ENCODE measurements at regions not wholly inside any gene's neighbourhood (a gene's known extent, or its start where the extent isn't known, plus 50 kb on each side); places are given as distances from the start of the nearest gene placed in this dataset.

DNA sequence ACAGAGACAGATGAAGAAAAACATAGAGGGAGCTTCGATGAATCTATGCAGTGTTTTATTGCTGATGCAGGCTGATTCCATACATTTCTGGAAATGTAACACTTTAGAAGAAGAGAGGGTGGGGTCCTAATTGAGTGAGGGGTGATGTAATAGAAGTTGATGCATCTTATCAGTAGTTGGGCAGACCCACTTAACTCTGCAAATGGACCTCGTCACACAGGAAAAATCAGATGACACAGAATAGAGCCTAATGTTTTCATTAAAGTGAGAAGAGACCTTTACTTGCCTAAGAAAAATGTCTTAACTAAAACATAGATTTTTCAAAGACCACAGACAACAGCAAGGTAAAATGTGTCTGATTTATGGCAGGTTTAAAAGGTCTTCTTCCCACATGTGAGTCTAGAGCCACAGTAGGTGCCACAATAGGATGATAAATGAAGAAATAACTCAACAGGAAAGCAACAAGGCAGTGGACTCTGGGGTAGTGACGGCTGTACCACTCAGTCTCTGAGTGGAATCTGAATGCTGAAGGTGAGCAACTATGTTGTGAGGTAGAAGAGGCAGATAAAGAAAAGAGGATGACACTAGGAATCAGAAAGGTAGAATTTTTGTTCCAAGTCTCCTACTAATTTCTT, 414.7 kb upstream of the PIK3C3 start:
- ATAC-seq: no peak
- CTCF ChIA-PET: no interaction called here
- BruUV-seq (replicated peaks): no TSS peak
- TF ChIP-seq, protein P1, sequence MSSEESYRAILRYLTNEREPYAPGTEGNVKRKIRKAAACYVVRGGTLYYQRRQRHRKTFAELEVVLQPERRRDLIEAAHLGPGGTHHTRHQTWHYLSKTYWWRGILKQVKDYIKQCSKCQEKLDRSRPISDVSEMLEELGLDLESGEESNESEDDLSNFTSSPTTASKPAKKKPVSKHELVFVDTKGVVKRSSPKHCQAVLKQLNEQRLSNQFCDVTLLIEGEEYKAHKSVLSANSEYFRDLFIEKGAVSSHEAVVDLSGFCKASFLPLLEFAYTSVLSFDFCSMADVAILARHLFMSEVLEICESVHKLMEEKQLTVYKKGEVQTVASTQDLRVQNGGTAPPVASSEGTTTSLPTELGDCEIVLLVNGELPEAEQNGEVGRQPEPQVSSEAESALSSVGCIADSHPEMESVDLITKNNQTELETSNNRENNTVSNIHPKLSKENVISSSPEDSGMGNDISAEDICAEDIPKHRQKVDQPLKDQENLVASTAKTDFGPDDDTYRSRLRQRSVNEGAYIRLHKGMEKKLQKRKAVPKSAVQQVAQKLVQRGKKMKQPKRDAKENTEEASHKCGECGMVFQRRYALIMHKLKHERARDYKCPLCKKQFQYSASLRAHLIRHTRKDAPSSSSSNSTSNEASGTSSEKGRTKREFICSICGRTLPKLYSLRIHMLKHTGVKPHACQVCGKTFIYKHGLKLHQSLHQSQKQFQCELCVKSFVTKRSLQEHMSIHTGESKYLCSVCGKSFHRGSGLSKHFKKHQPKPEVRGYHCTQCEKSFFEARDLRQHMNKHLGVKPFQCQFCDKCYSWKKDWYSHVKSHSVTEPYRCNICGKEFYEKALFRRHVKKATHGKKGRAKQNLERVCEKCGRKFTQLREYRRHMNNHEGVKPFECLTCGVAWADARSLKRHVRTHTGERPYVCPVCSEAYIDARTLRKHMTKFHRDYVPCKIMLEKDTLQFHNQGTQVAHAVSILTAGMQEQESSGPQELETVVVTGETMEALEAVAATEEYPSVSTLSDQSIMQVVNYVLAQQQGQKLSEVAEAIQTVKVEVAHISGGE (CRISPR knock-in tag; IDR thresholded peaks at IDR 0.05): no peak
- TF ChIP-seq, protein P2, sequence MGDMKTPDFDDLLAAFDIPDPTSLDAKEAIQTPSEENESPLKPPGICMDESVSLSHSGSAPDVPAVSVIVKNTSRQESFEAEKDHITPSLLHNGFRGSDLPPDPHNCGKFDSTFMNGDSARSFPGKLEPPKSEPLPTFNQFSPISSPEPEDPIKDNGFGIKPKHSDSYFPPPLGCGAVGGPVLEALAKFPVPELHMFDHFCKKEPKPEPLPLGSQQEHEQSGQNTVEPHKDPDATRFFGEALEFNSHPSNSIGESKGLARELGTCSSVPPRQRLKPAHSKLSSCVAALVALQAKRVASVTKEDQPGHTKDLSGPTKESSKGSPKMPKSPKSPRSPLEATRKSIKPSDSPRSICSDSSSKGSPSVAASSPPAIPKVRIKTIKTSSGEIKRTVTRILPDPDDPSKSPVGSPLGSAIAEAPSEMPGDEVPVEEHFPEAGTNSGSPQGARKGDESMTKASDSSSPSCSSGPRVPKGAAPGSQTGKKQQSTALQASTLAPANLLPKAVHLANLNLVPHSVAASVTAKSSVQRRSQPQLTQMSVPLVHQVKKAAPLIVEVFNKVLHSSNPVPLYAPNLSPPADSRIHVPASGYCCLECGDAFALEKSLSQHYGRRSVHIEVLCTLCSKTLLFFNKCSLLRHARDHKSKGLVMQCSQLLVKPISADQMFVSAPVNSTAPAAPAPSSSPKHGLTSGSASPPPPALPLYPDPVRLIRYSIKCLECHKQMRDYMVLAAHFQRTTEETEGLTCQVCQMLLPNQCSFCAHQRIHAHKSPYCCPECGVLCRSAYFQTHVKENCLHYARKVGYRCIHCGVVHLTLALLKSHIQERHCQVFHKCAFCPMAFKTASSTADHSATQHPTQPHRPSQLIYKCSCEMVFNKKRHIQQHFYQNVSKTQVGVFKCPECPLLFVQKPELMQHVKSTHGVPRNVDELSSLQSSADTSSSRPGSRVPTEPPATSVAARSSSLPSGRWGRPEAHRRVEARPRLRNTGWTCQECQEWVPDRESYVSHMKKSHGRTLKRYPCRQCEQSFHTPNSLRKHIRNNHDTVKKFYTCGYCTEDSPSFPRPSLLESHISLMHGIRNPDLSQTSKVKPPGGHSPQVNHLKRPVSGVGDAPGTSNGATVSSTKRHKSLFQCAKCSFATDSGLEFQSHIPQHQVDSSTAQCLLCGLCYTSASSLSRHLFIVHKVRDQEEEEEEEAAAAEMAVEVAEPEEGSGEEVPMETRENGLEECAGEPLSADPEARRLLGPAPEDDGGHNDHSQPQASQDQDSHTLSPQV (IDR thresholded peaks at IDR 0.05): no peak
- TF ChIP-seq ATF7 (IDR thresholded peaks at IDR 0.05; ENCODE audit: low read depth) (no peak), FOS (IDR thresholded peaks at IDR 0.05; ENCODE audit: borderline replicate concordance, extremely low read depth, insufficient read length) (no peak), RUNX3 (IDR thresholded peaks at IDR 0.05; ENCODE audit: low read length) (no peak), TARDBP (IDR thresholded peaks at IDR 0.05; ENCODE audit: borderline replicate concordance) (no peak), NFXL1 (IDR thresholded peaks at IDR 0.05; ENCODE audit: borderline replicate concordance) (no peak), ZNF217 (IDR thresholded peaks at IDR 0.05) (no peak), SRF (IDR thresholded peaks at IDR 0.05; ENCODE audit: low read depth in 2 of 2, low read length in 2 of 2) (no peak), ZSCAN29 (IDR thresholded peaks at IDR 0.05) (no peak), ZNF274 (IDR thresholded peaks at IDR 0.05; ENCODE audit: insufficient read depth, insufficient read length) (no peak), ZNF622 (IDR thresholded peaks at IDR 0.05) (no peak), SMAD1 (IDR thresholded peaks at IDR 0.05; ENCODE audit: low read depth, partially characterized antibody) (no peak)
- TF ChIP-seq, protein P3, sequence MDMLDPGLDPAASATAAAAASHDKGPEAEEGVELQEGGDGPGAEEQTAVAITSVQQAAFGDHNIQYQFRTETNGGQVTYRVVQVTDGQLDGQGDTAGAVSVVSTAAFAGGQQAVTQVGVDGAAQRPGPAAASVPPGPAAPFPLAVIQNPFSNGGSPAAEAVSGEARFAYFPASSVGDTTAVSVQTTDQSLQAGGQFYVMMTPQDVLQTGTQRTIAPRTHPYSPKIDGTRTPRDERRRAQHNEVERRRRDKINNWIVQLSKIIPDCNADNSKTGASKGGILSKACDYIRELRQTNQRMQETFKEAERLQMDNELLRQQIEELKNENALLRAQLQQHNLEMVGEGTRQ (IDR thresholded peaks at IDR 0.05; ENCODE audit: borderline replicate concordance, low read depth, low read length): no peak
- TF ChIP-seq, protein P4, sequence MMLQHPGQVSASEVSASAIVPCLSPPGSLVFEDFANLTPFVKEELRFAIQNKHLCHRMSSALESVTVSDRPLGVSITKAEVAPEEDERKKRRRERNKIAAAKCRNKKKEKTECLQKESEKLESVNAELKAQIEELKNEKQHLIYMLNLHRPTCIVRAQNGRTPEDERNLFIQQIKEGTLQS (IDR thresholded peaks at IDR 0.05; ENCODE audit: borderline replicate concordance, extremely low read depth, low read depth, low read length): no peak

More for the DNA sequence above, 414.7 kb upstream of the PIK3C3 start:
- DNase-seq (ENCODE audit: low read depth, low spot score) (no peak), FAIRE-seq (no peak)
- WGBS (ENCODE audit: insufficient coverage, insufficient replicate concordance, low lambda C conversion rate, missing lambda C conversion rate): 0% methylated on average over 3 of the region's 3 CpGs
- H3K4me1 ChIP-seq (ENCODE audit: control insufficient read depth, insufficient read depth, low read length): no peaks in the 10 kb centered on the region
- RAD21 ChIA-PET (ENCODE audit: unreplicated experiment): no interaction called here
- H3K4me2 ChIP-seq (ENCODE audit: control insufficient read depth, insufficient read depth): no peak overlapping the region
- SMC1A ChIA-PET (ENCODE audit: uncharacterized antibody, unreplicated experiment): no interaction called here
- H3K9me3 ChIP-seq (replicated peaks; ENCODE audit: control insufficient read depth, insufficient read depth, low read length): no peaks in the 10 kb centered on the region
- no peak overlapping the region for H3K4me3 ChIP-seq
- POLR2A ChIA-PET: no interaction called here
- in situ Hi-C loops (cut with MboI): no loop called here
- intact Hi-C loops (cut with micrococcal nuclease; ENCODE audit: unreplicated experiment): no loop called here
- no peaks in the 10 kb centered on the region for H3K27me3 ChIP-seq (replicated peaks in 1 of 2; ENCODE audit: control insufficient read depth in 2 of 2, insufficient read depth in 2 of 2, low read length in 1 of 2)
- no peak overlapping the region for H3K9ac ChIP-seq (ENCODE audit: control insufficient read depth, insufficient read depth, low read length)
- no peaks in the 10 kb centered on the region for H3K36me3 ChIP-seq (ENCODE audit: control insufficient read depth in 2 of 2, insufficient read depth in 2 of 2, low read length in 1 of 2)
- H3K79me2 ChIP-seq (ENCODE audit: control insufficient read depth, insufficient read depth, low read length): no peaks in the 10 kb centered on the region
- no peak overlapping the region for H3K27ac ChIP-seq (ENCODE audit: control insufficient read depth, insufficient read depth)
- H4K20me1 ChIP-seq (ENCODE audit: control insufficient read depth, insufficient read depth): no peaks in the 10 kb centered on the region
- no peak overlapping the region for H2AFZ ChIP-seq (ENCODE audit: control insufficient read depth, low read depth, low read length)

Measured in GM12878 (cell line).